Subcutaneous abdominal adipose tissue (tissue), 5 donors: ENCODE measurements at regions not wholly inside any gene's neighbourhood (a gene's known extent, or its start where the extent isn't known, plus 50 kb on each side); places are given as distances from the start of the nearest gene placed in this dataset.

Experiments used
- H3K27ac ChIP-seq: one replicate; pipeline ENCODE4 v1.7.0; 2013; ENCODE audit warnings: low read depth, mild to moderate bottlenecking, inconsistent platforms, low read length, moderate library complexity
- H3K27me3 ChIP-seq, 5 donors: one replicate each; pipeline ENCODE4 v1.7.0; 2013; ENCODE audit warnings: low read length in 5 of 5, inconsistent platforms in 1 of 5; ENCODE audit not compliant: control insufficient read depth in 5 of 5, insufficient read depth in 4 of 5
- H3K36me3 ChIP-seq, 5 donors: one replicate each; pipeline ENCODE4 v1.7.0; 2013; ENCODE audit warnings: low read length in 5 of 5; ENCODE audit not compliant: control insufficient read depth in 5 of 5, insufficient read depth in 5 of 5
- H3K4me1 ChIP-seq, 5 donors: one replicate each; pipeline ENCODE4 v1.7.0; 2013; ENCODE audit warnings: low read length in 5 of 5, mild to moderate bottlenecking in 3 of 5, moderate library complexity in 1 of 5; ENCODE audit not compliant: control insufficient read depth in 5 of 5, insufficient read depth in 5 of 5
- H3K4me3 ChIP-seq, 5 donors: one replicate each; pipeline ENCODE4 v1.7.0; 2013; ENCODE audit warnings: low read length in 5 of 5, low read depth in 1 of 5
- H3K9ac ChIP-seq, 5 donors: one replicate each; pipeline ENCODE4 v1.7.0; 2013; ENCODE audit warnings: low read length in 5 of 5, mild to moderate bottlenecking in 4 of 5, moderate library complexity in 3 of 5
- H3K9me3 ChIP-seq, 5 donors: one replicate each; pipeline ENCODE4 v1.7.0; 2013; ENCODE audit warnings: low read length in 5 of 5; ENCODE audit not compliant: control insufficient read depth in 5 of 5
- donor health status: healthy.
- donor health status: healthy.
- donor health status: healthy.
- donor health status: healthy.
- donor health status: healthy.

GRCh38 chr2:195472501-195473234, 184.4 kb upstream of the SLC39A10 start:
- H3K36me3 ChIP-seq, result no peaks in the 10 kb centered on the region
- no peak overlapping the region for H3K27ac ChIP-seq
- peaks cover 0 to 14% (median 0%) of the 10 kb centered on the region in 5 donors for H3K4me1 ChIP-seq
- H3K4me3 ChIP-seq, result no peak overlapping the region
- no peaks in the 10 kb centered on the region for H3K27me3 ChIP-seq
- H3K9me3 ChIP-seq, result no peaks in the 10 kb centered on the region
- no peak overlapping the region for H3K9ac ChIP-seq

- Histone ChIP-seq H3K4me3 (no peak overlapping the region), H3K36me3 (no peaks in the 10 kb centered on the region), H3K27ac (no peak overlapping the region), H3K9me3 (no peaks in the 10 kb centered on the region), H3K4me1 (peaks cover 0 to 14% (median 0%) of the 10 kb centered on the region in 5 donors), H3K9ac (no peak overlapping the region), H3K27me3 (no peaks in the 10 kb centered on the region)
Observed at GRCh38 chr2:195471807-195472206, 185.2 kb upstream of the SLC39A10 start.

- no peak overlapping the region for H3K4me3 ChIP-seq
- H3K9me3 ChIP-seq, result peaks cover 0 to 4% (median 0%) of the 10 kb centered on the region in 5 donors
- H3K9ac ChIP-seq, result no peak overlapping the region
Observed at GRCh38 chr2:195471163-195471562, 185.9 kb upstream of the SLC39A10 start.

GRCh38 chr2:195470622-195471021, 186.4 kb upstream of the SLC39A10 start:
- no peaks in the 10 kb centered on the region for H3K27me3 ChIP-seq

More at GRCh38 chr2:195471163-195471562, 185.9 kb upstream of the SLC39A10 start:
- peaks cover 0 to 14% (median 0%) of the 10 kb centered on the region in 5 donors for H3K4me1 ChIP-seq
- H3K36me3 ChIP-seq, result no peaks in the 10 kb centered on the region
- no peak overlapping the region for H3K27ac ChIP-seq
- H3K27me3 ChIP-seq, result no peaks in the 10 kb centered on the region

GRCh38 chr2:195468771-195469170, 188.3 kb upstream of the SLC39A10 start:
- Histone ChIP-seq H3K36me3 (no peaks in the 10 kb centered on the region), H3K27ac (no peak overlapping the region), H3K4me1 (peaks cover 0 to 14% (median 0%) of the 10 kb centered on the region in 5 donors)

More at GRCh38 chr2:195470622-195471021, 186.4 kb upstream of the SLC39A10 start:
- no peak overlapping the region for H3K9ac ChIP-seq
- peaks cover 0 to 8% (median 2%) of the 10 kb centered on the region in 5 donors for H3K9me3 ChIP-seq
- H3K4me1 ChIP-seq, result peaks cover 0 to 14% (median 0%) of the 10 kb centered on the region in 5 donors
- H3K4me3 ChIP-seq, result no peak overlapping the region
- no peak overlapping the region for H3K27ac ChIP-seq
- no peaks in the 10 kb centered on the region for H3K36me3 ChIP-seq

GRCh38 chr2:195466427-195466826, 190.6 kb upstream of the SLC39A10 start:
- Histone ChIP-seq H3K27me3 (no peaks in the 10 kb centered on the region), H3K27ac (no peak overlapping the region), H3K9ac (no peak overlapping the region), H3K4me1 (peaks cover 0 to 4% (median 0%) of the 10 kb centered on the region in 5 donors), H3K4me3 (no peak overlapping the region), H3K36me3 (no peaks in the 10 kb centered on the region), H3K9me3 (peaks cover 0 to 9% (median 2%) of the 10 kb centered on the region in 5 donors)

More at GRCh38 chr2:195468771-195469170, 188.3 kb upstream of the SLC39A10 start:
- peaks cover 0 to 9% (median 2%) of the 10 kb centered on the region in 5 donors for H3K9me3 ChIP-seq
- H3K27me3 ChIP-seq, result no peaks in the 10 kb centered on the region
- H3K9ac ChIP-seq, result no peak overlapping the region
- H3K4me3 ChIP-seq, result no peak overlapping the region

GRCh38 chr2:195461010-195461409, 196.0 kb upstream of the SLC39A10 start:
- Histone ChIP-seq H3K27ac (no peak overlapping the region), H3K27me3 (no peaks in the 10 kb centered on the region), H3K9ac (no peak overlapping the region), H3K36me3 (no peaks in the 10 kb centered on the region), H3K4me3 (no peak overlapping the region), H3K9me3 (peaks cover 0 to 9% (median 2%) of the 10 kb centered on the region in 5 donors), H3K4me1 (peaks cover 0 to 15% (median 13%) of the 10 kb centered on the region in 5 donors)

GRCh38 chr2:195458936-195459335, 198.1 kb upstream of the SLC39A10 start:
- H3K9ac ChIP-seq, result no peak overlapping the region
- no peaks in the 10 kb centered on the region for H3K36me3 ChIP-seq
- no peak overlapping the region for H3K4me3 ChIP-seq
- H3K27me3 ChIP-seq, result no peaks in the 10 kb centered on the region
- peaks cover 0 to 4% (median 0%) of the 10 kb centered on the region in 5 donors for H3K9me3 ChIP-seq
- H3K27ac ChIP-seq, result no peak overlapping the region
- H3K4me1 ChIP-seq, result peaks cover 0 to 17% (median 15%) of the 10 kb centered on the region in 5 donors

- H3K27me3 ChIP-seq, result no peaks in the 10 kb centered on the region
- no peak overlapping the region for H3K9ac ChIP-seq
- peaks cover 0 to 4% (median 0%) of the 10 kb centered on the region in 5 donors for H3K9me3 ChIP-seq
- H3K36me3 ChIP-seq, result no peaks in the 10 kb centered on the region
- H3K4me1 ChIP-seq, result peaks cover 0 to 17% (median 15%) of the 10 kb centered on the region in 5 donors
- no peak overlapping the region for H3K4me3 ChIP-seq
- H3K27ac ChIP-seq, result no peak overlapping the region
Observed at GRCh38 chr2:195457873-195458272, 199.2 kb upstream of the SLC39A10 start.

GRCh38 chr2:195456771-195457170, 200.3 kb upstream of the SLC39A10 start:
- Histone ChIP-seq H3K36me3 (no peaks in the 10 kb centered on the region), H3K4me3 (no peak overlapping the region), H3K27me3 (no peaks in the 10 kb centered on the region), H3K4me1 (peaks cover 0 to 19% (median 17%) of the 10 kb centered on the region in 5 donors), H3K9me3 (peaks cover 0 to 4% (median 0%) of the 10 kb centered on the region in 5 donors), H3K27ac (no peak overlapping the region), H3K9ac (peak overlapping the region in 2 of 5 donors; percentile 24 to 52)
